HG03442 (cell line): ENCODE measurements at regions not wholly inside any gene's neighbourhood (a gene's known extent, or its start where the extent isn't known, plus 50 kb on each side); places are given as distances from the start of the nearest gene placed in this dataset.
"Not testable (repeated sequence)": the region's sequence is repeated elsewhere in the genome, so short reads cannot be mapped to it uniquely, and the experiment has no call there.

ENCODE experiments used
- ATAC-seq: cut with Tn5 transposase; IDR thresholded peaks from one replicate; pipeline ENCODE4 v1.9.1; 2021; ENCODE audit warnings: mild to moderate bottlenecking, moderate library complexity; ENCODE audit not compliant: unreplicated experiment

- peak; percentile 56 for ATAC-seq
Observed at GRCh38 chr7:3094701-3095445, 51.2 kb upstream of the CARD11 start.

GRCh38 chr7:3097734-3098133, 54.1 kb upstream of the CARD11 start:
- ATAC-seq, result no peak

GRCh38 chr7:3102159-3102558, 58.5 kb upstream of the CARD11 start:
- no peak for ATAC-seq

- no peak for ATAC-seq
Observed at GRCh38 chr7:3103614-3104398, 60.1 kb upstream of the CARD11 start.

- no peak for ATAC-seq
Observed at GRCh38 chr7:3105856-3106255, 62.2 kb upstream of the CARD11 start.

GRCh38 chr7:3106361-3106826, 62.7 kb upstream of the CARD11 start:
- peak; percentile 72 for ATAC-seq

GRCh38 chr7:3107228-3107763, 63.6 kb upstream of the CARD11 start:
- ATAC-seq, result no peak

- ATAC-seq, result no peak
Observed at GRCh38 chr7:3107889-3108570, 64.4 kb upstream of the CARD11 start.

GRCh38 chr7:3109311-3109915, 65.7 kb upstream of the CARD11 start:
- no peak for ATAC-seq

- ATAC-seq, result no peak
Observed at GRCh38 chr7:3112479-3113134, 68.9 kb upstream of the CARD11 start.

- ATAC-seq, result no peak
Observed at GRCh38 chr7:3114917-3115316, 71.2 kb upstream of the CARD11 start.

GRCh38 chr7:3117081-3117480, 73.4 kb upstream of the CARD11 start:
- no peak for ATAC-seq

- ATAC-seq, result no peak
Observed at GRCh38 chr7:3117488-3118231, 74.0 kb upstream of the CARD11 start.

GRCh38 chr7:3119352-3119927, 75.8 kb upstream of the CARD11 start:
- not testable (repeated sequence) for ATAC-seq

- ATAC-seq, result no peak
Observed at GRCh38 chr7:3119963-3120362, 76.3 kb upstream of the CARD11 start.

GRCh38 chr7:3120513-3120912, 76.8 kb upstream of the CARD11 start:
- no peak for ATAC-seq

GRCh38 chr7:3128857-3129490, 85.3 kb upstream of the CARD11 start:
- no peak for ATAC-seq

- ATAC-seq, result no peak
Observed at GRCh38 chr7:3133811-3134385, 90.2 kb upstream of the CARD11 start.

- ATAC-seq, result no peak
Observed at GRCh38 chr7:3134745-3135144, 91.1 kb upstream of the CARD11 start.
